ENCODE measurements at regions not wholly inside any gene's neighbourhood (a gene's known extent, or its start where the extent isn't known, plus 50 kb on each side); places are given as distances from the start of the nearest gene placed in this dataset.

DNA sequence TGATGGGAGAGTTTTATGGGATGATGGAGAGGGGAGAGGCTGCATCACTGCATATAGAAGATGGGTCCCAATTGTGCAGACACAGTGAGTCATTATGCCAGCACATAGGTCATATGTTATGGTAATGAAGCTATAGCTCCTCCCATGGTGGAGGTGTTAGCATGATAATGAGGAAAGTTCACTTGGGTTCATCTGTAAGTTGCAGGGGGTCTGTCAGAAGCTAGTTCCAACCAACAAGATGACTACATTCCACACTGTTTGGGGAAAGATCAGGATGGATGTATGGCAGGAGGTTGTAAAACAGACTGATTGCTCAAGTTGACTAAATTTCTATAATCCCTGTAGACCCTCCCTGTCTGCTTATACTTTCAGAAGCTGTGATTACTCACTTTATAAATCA lies 561.3 kb downstream of the C12orf50 start:
- peaks cover 8% of the 10 kb centered on the region for H3K4me1 Mint-ChIP-seq (ENCODE audit: low read depth)
- no peak for DNase-seq (ENCODE audit: low spot score)
- TF ChIP-seq, protein P1, sequence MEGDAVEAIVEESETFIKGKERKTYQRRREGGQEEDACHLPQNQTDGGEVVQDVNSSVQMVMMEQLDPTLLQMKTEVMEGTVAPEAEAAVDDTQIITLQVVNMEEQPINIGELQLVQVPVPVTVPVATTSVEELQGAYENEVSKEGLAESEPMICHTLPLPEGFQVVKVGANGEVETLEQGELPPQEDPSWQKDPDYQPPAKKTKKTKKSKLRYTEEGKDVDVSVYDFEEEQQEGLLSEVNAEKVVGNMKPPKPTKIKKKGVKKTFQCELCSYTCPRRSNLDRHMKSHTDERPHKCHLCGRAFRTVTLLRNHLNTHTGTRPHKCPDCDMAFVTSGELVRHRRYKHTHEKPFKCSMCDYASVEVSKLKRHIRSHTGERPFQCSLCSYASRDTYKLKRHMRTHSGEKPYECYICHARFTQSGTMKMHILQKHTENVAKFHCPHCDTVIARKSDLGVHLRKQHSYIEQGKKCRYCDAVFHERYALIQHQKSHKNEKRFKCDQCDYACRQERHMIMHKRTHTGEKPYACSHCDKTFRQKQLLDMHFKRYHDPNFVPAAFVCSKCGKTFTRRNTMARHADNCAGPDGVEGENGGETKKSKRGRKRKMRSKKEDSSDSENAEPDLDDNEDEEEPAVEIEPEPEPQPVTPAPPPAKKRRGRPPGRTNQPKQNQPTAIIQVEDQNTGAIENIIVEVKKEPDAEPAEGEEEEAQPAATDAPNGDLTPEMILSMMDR (IDR thresholded peaks at IDR 0.05): no peak
- H3K27ac Mint-ChIP-seq (ENCODE audit: unreplicated experiment): no peak overlapping the region
- H3K4me3 Mint-ChIP-seq (ENCODE audit: unreplicated experiment): no peak overlapping the region
- no peaks in the 10 kb centered on the region for H3K36me3 Mint-ChIP-seq (ENCODE audit: low read depth)
- H3K9me3 Mint-ChIP-seq (ENCODE audit: low read depth): no peaks in the 10 kb centered on the region
- H3K27me3 Mint-ChIP-seq (ENCODE audit: low read depth): no peaks in the 10 kb centered on the region

DNA sequence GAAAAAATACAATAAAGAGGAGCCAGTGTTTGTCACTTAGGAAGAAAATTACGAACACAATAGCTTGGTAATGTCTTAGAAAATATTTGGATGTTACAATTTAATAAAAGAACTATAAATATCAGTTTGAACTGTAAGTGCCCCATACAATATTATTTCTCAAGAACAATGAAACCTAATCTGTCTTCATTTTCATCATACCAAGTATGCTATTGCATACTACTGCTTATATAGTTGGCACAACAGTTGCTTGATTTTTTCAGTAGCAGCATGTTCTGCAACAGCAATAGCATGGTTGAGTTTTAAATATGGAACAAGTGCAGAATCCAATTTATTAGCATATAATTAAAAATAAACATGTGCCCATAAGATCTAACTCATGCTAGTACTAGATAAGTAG lies 564.6 kb downstream of the C12orf50 start:
- H3K9me3 Mint-ChIP-seq (ENCODE audit: low read depth): no peaks in the 10 kb centered on the region
- H3K4me3 Mint-ChIP-seq (ENCODE audit: unreplicated experiment): no peak overlapping the region
- TF ChIP-seq, protein P1 (IDR thresholded peaks at IDR 0.05): no peak
- H3K4me1 Mint-ChIP-seq (ENCODE audit: low read depth): peaks cover 4% of the 10 kb centered on the region
- DNase-seq (ENCODE audit: low spot score): no peak
- H3K36me3 Mint-ChIP-seq (ENCODE audit: low read depth): no peaks in the 10 kb centered on the region
- no peaks in the 10 kb centered on the region for H3K27me3 Mint-ChIP-seq (ENCODE audit: low read depth)
- no peak overlapping the region for H3K27ac Mint-ChIP-seq (ENCODE audit: unreplicated experiment)

DNA sequence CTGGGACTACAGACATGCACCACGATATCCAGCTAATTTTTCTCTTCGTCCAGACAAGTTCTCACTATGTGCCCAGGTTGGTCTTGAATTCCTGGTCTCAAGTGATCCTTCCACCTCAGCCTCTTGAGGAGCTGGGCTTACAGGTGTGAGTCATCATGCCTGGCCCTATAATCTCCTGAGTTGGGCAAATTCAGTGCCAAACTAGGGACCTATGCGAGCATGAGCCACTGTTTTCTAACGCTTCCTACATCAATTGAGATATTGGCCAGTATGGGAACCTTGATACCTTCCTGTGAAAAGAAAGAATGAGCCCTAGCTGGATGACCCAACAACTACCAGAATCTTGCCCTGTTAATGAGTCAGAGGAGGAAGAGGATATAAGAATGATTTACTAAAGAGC lies 585.2 kb downstream of the C12orf50 start:
- H3K27me3 Mint-ChIP-seq (ENCODE audit: low read depth): no peaks in the 10 kb centered on the region
- H3K36me3 Mint-ChIP-seq (ENCODE audit: low read depth): no peaks in the 10 kb centered on the region
- H3K27ac Mint-ChIP-seq (ENCODE audit: unreplicated experiment): no peak overlapping the region
- no peak for DNase-seq (ENCODE audit: low spot score)
- TF ChIP-seq, protein P1 (IDR thresholded peaks at IDR 0.05): no peak
- no peaks in the 10 kb centered on the region for H3K9me3 Mint-ChIP-seq (ENCODE audit: low read depth)
- H3K4me1 Mint-ChIP-seq (ENCODE audit: low read depth): peaks cover 20% of the 10 kb centered on the region
- H3K4me3 Mint-ChIP-seq (ENCODE audit: unreplicated experiment): no peak overlapping the region

DNA sequence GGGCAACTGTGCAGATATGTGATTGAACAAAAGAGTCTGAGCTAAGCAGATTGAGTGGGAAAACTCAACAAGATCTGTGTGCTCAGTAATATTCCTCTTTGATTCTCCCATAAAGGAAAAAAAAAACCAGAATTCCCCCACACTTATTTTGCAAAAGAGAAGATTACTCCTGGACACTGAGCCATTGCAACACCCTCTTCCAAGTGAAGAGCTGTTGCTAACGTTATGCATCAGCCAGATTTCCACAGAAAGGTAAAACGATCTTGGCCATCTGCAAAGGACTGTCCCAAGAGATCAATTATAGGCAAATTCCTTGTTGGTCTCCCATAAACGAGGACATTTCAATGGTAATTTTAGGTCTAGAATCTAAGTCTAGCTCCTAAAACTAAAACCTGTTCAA lies 587.7 kb downstream of the C12orf50 start:
- no peaks in the 10 kb centered on the region for H3K27me3 Mint-ChIP-seq (ENCODE audit: low read depth)
- no peak for DNase-seq (ENCODE audit: low spot score)
- H3K27ac Mint-ChIP-seq (ENCODE audit: unreplicated experiment): no peak overlapping the region
- no peaks in the 10 kb centered on the region for H3K9me3 Mint-ChIP-seq (ENCODE audit: low read depth)
- peaks cover 29% of the 10 kb centered on the region for H3K4me1 Mint-ChIP-seq (ENCODE audit: low read depth)
- TF ChIP-seq, protein P1 (IDR thresholded peaks at IDR 0.05): no peak
- H3K4me3 Mint-ChIP-seq (ENCODE audit: unreplicated experiment): no peak overlapping the region
- no peaks in the 10 kb centered on the region for H3K36me3 Mint-ChIP-seq (ENCODE audit: low read depth)

DNA sequence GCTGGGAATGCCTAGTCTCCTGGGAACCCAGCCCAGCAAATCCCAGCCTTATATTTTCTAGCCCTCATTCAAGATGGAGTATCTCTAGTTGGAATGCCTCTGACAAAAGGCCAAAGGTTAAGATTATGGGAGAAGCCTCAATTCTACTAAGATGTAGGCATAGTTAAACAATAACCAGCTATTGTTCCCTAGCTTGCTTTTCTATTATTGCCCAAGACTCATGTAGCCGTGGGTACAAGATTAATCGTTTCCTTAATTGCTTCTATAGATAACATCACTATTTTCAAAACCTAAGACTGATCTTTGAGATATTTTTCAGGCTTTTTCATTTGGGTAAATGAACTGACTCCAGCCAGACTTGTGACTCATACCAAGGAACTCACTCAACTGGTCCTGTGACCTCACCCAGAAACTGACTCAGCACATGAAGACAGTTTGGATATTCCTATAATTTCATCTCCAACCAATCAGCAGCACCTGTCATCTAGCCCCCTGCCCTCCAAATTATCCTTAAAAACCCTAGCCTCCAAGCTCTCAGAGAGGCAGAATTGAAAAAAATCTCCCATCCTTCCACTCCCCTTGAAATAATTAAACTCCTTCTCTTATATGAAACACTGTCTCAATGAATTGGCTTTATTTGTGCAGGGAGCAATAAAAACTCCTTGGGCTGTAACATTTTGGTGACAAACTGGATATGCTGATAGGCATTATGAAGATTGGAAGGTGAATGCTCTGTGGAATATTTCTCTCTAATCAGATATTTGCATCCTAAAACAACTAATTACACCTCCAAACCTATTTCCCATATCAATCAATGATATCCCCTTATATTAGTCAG lies 589.0 kb downstream of the C12orf50 start:
- Mint-ChIP-seq H3K4me3 (ENCODE audit: unreplicated experiment) (no peak overlapping the region), H3K27ac (ENCODE audit: unreplicated experiment) (peak overlapping the region; percentile 83)
- TF ChIP-seq, protein P1 (IDR thresholded peaks at IDR 0.05): no peak

More for the DNA sequence above, 589.0 kb downstream of the C12orf50 start:
- Mint-ChIP-seq H3K4me1 (ENCODE audit: low read depth) (peaks cover 29% of the 10 kb centered on the region), H3K27me3 (ENCODE audit: low read depth) (no peaks in the 10 kb centered on the region), H3K9me3 (ENCODE audit: low read depth) (no peaks in the 10 kb centered on the region), H3K36me3 (ENCODE audit: low read depth) (no peaks in the 10 kb centered on the region)
- no peak for DNase-seq (ENCODE audit: low spot score)
